ENCODE measurements at regions not wholly inside any gene's neighbourhood (a gene's known extent, or its start where the extent isn't known, plus 50 kb on each side); places are given as distances from the start of the nearest gene placed in this dataset.

DNA sequence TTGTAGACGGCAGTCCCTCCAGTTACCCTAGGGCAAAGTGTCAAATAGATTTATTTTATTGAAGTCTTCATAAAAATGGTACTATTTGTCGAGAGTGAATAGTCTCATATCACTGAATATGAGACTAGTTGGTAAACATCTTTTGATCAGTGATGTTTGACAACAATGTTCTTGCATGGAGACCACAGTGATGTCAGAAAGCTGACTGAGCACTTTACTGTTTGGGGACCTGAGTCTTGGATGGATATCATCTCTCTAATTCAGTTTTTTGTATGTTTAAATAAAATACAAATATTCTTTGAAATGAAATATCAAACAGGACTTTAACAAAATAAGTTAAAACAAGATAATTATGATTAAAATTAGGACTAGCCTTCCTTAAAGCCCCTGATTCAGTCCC is 1315.4 kb upstream of the NRXN1 start:
- DNase-seq (ENCODE audit: low read depth): no peak
- TF ChIP-seq, protein P1, sequence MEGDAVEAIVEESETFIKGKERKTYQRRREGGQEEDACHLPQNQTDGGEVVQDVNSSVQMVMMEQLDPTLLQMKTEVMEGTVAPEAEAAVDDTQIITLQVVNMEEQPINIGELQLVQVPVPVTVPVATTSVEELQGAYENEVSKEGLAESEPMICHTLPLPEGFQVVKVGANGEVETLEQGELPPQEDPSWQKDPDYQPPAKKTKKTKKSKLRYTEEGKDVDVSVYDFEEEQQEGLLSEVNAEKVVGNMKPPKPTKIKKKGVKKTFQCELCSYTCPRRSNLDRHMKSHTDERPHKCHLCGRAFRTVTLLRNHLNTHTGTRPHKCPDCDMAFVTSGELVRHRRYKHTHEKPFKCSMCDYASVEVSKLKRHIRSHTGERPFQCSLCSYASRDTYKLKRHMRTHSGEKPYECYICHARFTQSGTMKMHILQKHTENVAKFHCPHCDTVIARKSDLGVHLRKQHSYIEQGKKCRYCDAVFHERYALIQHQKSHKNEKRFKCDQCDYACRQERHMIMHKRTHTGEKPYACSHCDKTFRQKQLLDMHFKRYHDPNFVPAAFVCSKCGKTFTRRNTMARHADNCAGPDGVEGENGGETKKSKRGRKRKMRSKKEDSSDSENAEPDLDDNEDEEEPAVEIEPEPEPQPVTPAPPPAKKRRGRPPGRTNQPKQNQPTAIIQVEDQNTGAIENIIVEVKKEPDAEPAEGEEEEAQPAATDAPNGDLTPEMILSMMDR (IDR thresholded peaks at IDR 0.05; ENCODE audit: control insufficient read depth, insufficient read depth, low read depth, low read length, missing control alignments): no peak
- H3K4me3 ChIP-seq (ENCODE audit: control insufficient read depth, low read depth, low read length): no peak overlapping the region

DNA sequence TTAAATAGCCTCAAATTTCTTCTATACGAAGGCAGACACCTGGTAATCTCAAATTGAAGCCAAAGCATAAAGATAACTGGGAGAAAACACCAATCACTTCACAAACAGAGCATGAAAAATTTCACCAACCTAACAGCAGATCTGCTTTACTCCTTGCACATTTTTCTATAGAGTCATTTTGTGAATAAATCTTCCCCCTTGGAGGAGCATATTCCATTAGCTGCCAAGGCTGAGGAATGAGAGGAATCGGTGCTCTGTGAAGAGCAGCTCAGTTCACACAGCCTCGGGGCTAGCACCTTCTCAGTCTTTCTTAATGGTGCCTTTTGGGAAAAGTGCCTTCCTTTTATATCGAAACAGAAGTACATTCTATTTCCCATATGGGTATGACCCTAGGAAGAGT is 1313.7 kb upstream of the NRXN1 start:
- no peak for DNase-seq (ENCODE audit: low read depth)
- H3K4me3 ChIP-seq (ENCODE audit: control insufficient read depth, low read depth, low read length): no peak overlapping the region
- TF ChIP-seq, protein P1 (IDR thresholded peaks at IDR 0.05; ENCODE audit: control insufficient read depth, insufficient read depth, low read depth, low read length, missing control alignments): no peak

DNA sequence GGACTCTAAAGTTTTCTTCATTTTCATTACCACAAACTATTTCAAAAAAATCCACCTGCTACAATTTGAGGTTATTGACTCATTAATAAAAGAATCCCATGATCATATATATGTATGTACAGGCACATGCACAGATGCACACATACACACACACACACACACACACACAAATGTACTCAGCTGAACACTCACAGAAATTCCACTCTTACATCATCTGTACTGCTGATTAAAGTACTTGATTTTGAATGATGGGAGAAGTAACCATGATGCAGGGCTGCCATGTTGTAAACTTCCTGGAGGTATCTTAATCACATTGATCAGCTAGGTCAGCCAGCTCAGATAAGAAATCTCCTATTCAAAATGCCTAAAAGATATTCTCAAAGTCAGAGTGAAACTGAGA is 1313.2 kb upstream of the NRXN1 start:
- TF ChIP-seq, protein P1 (IDR thresholded peaks at IDR 0.05; ENCODE audit: control insufficient read depth, insufficient read depth, low read depth, low read length, missing control alignments): no peak
- no peak for DNase-seq (ENCODE audit: low read depth)
- no peak overlapping the region for H3K4me3 ChIP-seq (ENCODE audit: control insufficient read depth, low read depth, low read length)

DNA sequence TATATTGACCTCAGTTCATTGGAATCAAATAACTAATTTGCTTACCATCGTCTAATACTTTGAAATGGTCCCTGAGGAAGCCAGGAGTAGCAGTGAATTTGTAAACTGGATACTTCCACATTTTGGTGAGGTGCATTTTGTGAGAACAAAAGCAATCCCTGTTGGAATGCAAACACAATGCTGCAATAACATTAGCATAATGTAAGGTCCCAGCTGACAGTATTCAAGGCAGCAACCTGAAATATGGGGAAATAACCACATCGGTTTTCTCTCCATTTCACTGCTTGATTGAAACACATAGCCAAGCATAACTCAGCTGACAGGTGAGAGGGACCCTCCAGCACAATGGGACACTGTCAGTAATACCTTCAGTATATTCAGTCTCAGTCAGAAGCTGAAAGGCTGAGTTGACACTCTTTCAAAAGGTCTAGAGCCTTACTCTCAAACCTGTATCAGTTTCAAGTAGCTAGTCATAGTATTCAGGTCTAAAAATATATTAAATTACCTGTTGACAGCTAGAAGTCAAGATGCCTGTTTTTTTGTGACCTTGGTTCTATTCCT is 1311.9 kb upstream of the NRXN1 start:
- TF ChIP-seq, protein P1 (IDR thresholded peaks at IDR 0.05; ENCODE audit: control insufficient read depth, insufficient read depth, low read depth, low read length, missing control alignments): no peak
- no peak for DNase-seq (ENCODE audit: low read depth)
- H3K4me3 ChIP-seq (ENCODE audit: control insufficient read depth, low read depth, low read length): no peak overlapping the region

DNA sequence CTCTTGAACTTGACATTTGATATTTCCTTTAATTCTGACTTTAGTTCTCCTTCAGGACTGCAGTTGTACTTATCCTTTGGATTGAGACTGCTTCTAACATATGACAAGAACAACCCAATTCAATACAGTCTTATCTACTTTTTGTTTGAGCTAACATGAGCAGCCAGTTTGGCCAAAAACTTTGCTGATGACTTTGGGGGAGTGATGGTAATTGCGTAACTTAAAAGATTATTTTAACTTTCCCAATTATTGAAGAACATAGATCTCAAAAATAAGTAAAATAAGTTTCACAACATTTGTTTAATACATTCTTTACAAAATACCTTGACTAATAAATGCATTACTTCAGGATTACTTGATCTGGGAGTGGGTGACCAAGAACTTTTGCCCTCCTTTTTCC is 1311.1 kb upstream of the NRXN1 start:
- TF ChIP-seq, protein P1 (IDR thresholded peaks at IDR 0.05; ENCODE audit: control insufficient read depth, insufficient read depth, low read depth, low read length, missing control alignments): no peak
- DNase-seq (ENCODE audit: low read depth): no peak
- H3K4me3 ChIP-seq (ENCODE audit: control insufficient read depth, low read depth, low read length): no peak overlapping the region

DNA sequence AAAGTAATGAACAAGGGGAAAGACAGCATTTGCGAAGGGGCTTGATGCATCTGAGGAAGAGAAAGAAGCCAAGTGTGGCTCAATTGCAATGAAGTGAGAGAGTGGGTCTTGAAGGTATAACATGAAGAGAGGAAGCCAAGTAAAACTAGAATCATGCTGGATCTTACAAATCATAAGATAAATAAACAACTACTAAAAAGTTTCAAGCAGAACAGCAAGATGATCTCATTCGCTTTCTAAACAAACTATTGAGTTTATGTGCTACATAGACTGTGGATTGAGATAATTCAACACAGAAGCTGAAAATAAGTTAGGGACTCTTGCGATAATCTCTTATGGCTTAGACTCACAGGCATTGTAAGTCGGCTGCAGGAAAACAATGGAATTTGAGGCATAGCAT is 1310.5 kb upstream of the NRXN1 start:
- H3K4me3 ChIP-seq (ENCODE audit: control insufficient read depth, low read depth, low read length): no peak overlapping the region
- DNase-seq (ENCODE audit: low read depth): no peak
- TF ChIP-seq, protein P1 (IDR thresholded peaks at IDR 0.05; ENCODE audit: control insufficient read depth, insufficient read depth, low read depth, low read length, missing control alignments): no peak

DNA sequence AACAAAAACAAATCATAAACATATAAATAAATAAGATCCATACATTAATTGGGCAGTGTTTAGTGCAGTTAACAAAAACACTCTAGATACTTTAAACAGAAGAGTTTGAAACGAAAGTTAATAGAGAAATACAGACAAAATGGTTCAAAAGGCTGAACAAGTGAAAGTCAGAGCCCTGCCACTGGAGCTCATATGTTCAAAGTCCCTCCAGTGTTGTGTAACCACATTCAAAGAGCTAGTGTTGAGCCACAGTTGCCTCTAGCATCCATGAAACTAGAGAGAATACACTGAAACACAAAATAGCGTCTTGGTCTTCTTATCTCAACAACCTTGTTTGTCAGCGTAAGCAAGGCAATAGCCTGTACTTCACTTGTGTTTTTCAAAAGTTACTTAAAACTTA is 1309.8 kb upstream of the NRXN1 start:
- no peak for DNase-seq (ENCODE audit: low read depth)
- H3K4me3 ChIP-seq (ENCODE audit: control insufficient read depth, low read depth, low read length): no peak overlapping the region
- TF ChIP-seq, protein P1 (IDR thresholded peaks at IDR 0.05; ENCODE audit: control insufficient read depth, insufficient read depth, low read depth, low read length, missing control alignments): no peak
